GM18507 (cell line): ENCODE measurements at regions not wholly inside any gene's neighbourhood (a gene's known extent, or its start where the extent isn't known, plus 50 kb on each side); places are given as distances from the start of the nearest gene placed in this dataset.

Experiments
- DNase-seq: peaks from one replicate; pipeline ENCODE4 v3.0.0; 2011; ENCODE audit warnings: low read depth; ENCODE audit not compliant: insufficient read length; ENCODE audit errors: extremely low spot score
- FAIRE-seq: peaks from 2 replicates; lab custom pipeline; 2011; peaks lifted over from hg19 to GRCh38; lab: Jason Lieb, UNC

DNA sequence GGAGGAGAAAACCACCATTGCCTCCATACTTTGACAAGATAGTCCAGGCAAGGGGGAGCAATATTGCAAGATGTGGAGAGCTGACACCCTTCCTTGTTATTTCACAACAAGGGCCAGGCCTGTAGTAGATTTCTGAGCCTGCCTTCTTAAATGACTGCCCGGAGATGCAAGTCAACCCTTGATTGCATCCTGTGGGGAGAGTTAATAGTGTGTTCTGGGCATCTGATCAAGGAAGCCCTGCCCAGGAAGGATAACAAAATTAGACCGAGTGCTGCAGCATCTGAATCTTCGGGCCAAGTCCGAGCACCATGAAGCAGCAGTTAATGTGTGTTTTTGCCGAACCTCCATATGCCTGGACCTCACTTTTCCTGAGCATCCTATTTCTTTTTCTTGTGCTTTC is 382.3 kb downstream of the PRDM2 start:
- FAIRE-seq (no peak), DNase-seq (no peak)

DNA sequence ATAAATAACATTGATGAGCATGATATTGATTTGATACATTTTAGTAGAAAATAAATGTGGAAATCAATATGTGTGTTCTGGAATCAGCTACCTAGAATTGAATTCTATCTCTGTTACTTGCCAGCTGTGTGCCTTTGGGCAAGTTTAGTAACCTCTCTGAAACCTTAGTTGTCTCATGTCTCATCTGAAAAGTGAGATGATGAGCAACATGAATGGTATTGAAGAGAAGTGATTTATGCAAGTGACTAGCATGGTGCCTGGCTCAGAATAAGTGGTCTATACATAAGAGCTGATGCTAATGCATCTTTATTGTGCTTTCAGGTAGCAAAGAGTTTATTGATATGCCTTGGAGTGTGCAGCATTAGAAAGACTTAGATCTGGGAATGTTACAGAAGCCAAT is 383.3 kb downstream of the PRDM2 start:
- FAIRE-seq (no peak), DNase-seq (no peak)

DNA sequence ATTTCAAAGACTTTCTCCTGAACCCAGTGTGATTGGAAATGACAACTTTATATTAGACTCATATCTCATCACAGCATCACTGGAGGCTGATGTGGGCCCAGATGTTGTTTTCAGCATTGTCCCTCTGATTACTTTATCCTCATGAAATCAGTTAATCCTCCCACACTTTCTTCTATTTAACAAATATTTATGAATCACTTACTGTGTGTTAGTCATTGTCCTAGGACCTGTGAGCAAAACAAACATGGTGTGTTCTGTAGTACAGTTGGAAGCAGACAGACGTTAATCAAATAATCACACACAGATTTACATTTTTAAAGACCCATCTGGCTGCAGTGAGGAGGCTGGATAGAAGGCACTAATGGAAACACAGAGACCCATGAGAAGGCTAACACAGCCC is 383.7 kb downstream of the PRDM2 start:
- no peak for DNase-seq
- FAIRE-seq: no peak

DNA sequence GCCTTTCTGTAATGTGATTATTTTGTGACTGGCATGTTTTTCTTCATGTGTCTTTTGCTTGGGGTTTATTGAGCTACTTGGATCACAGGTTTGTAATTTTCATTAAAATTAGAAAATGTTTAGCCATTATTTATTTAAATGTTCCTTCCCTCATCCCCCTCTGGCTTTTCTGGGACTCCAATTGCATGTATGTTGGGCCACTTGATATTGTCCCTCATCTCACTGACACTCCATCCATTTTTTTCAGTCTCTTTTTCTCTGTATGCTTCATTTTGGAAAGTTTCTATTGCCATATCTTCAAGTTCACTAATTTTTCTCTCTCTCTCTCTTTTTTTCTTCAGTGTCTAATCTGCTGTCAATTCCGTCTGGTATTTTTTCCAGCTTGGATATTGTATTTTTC is 390.1 kb downstream of the PRDM2 start:
- FAIRE-seq (no peak), DNase-seq (no peak)

DNA sequence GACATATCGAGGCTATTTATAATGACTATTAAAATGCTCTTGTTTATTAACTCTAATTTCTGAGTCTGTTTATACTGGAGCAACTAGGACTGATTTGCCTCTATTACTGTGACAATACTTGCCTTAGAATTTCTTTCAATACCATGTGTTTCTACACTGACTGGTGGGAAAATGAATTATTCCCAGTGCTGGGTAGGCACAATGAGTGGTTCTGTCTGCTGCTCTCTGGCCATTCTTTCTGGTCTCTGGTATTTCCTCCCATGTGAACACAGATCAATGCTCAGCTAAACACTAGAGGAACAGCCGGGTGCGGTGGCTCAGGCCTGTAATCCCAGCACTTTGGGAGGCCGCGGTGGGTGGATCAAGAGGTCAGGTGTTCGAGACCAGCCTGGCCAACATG is 390.5 kb downstream of the PRDM2 start:
- FAIRE-seq: no peak
- DNase-seq: no peak

DNA sequence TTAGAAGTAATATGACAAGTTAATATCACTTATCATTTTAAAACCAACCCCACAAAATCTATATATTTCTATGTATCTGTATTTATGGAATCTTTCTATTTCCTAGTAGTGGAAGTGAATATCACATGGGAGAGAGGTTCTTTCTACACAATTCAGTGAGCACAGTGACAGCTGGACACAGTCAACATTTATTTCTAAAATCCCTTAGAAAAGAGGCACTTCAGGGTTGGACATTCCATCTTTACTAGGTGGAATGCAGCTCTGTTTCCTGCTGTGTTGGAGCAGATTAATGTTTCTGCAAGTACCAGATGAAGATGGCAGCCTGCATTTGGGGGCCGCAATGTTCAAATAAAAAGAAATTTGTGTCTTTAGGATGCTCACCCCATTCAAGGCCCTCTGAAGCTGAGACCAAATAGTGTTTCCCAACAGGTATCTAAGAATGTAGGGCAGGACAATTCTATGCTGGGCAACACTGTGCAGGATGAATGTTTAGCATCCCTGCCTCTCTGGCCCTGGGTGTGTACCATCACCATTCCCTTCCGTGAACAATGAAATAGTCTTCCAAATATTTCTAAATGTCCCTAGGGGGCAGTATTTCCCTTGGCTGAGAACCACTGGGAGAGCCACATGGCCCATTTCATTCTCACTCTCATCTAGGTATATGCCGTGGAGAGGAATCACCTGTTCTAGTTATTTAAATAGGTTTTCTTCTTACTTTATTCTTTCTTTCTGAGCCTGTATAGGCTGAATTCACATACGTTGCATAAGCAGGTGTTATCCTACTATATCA is 394.8 kb downstream of the PRDM2 start:
- DNase-seq (no peak), FAIRE-seq (no peak)

DNA sequence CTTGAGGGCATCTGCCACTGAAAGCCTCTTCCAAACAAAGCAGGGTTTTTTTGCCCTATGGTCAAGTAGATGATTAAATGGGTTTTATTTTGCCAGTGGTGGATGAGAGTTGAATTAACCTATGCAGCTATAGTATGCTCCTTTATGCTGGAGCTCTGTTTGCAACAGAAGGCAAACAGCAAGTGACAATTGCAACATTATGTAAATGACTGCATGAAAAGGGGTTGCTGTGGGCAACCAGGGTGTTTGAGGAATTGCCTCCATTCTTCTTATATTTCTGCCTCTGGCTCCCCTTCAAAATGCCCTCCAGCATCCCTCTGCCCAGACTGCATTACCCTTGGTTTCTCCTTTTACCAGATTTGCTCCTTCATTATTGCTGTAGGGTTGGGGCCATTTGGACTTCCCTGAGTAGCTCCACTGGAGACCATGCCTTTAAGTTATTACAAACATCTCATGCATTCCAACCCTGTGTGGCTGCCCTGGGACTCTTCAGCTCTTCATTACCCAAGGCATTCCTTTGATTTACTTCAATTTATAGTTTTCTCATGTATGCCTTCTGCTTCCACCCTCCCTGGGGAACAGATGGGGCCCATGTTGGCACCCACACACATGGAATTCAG is 398.4 kb downstream of the PRDM2 start:
- DNase-seq (no peak), FAIRE-seq (no peak)

DNA sequence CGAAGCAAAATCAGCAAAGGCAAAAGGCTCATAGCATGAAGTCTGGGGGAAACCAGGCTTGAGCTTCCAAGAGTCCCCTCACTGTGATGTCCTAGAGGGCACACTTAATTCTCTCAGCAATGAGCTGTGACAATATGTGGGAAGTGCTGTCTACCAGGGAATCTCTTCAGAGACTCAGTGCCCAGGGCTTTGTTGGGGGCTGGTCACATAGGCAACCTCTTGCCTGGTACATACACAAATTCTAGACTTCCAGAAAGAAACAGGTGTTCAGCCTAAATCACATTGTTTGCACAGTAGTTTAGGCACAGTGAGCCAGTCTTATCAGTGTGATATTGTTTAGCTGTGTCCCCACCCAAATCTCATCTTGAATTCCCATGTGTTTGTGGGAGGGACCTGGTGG is 400.5 kb downstream of the PRDM2 start:
- FAIRE-seq: no peak
- DNase-seq: no peak

DNA sequence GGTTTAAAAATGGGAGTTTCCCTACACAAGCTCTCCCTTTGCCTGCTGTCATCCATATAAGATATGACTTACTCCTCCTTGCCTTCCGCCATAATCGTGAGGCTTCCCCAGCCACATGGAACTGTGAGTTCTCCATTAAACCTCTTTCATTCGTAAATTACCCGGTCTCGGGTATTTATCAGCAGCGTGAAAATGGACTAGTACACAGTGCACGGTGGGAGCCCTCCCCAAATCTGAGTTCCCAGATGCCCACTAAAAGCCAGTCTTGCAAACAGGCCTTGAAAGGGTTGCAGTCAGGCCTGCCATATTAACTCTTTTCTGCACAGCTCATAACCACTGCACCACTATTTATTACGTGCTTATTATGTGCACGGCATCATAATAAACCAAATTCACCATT is 400.9 kb downstream of the PRDM2 start:
- DNase-seq (no peak), FAIRE-seq (no peak)

DNA sequence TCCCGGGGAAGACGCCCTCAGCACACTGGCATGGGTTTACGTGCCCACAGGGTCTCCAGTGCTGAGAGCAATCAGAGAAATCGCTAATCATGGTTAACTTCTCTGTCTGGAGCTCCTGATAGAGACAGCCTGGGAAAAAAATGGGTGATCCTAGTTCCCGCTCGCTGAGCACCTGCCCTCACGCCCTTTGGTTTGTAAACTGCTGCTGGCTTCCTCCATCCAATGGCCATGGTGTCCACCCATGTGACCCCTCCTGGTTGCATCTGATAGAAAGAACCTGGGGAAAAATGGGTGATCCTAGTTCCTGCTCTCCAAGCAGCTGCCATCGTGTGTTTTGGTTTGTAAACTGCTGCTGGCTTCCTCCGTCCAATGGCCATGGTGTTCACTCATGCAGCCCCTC is 402.2 kb downstream of the PRDM2 start:
- DNase-seq (no peak), FAIRE-seq (no peak)

DNA sequence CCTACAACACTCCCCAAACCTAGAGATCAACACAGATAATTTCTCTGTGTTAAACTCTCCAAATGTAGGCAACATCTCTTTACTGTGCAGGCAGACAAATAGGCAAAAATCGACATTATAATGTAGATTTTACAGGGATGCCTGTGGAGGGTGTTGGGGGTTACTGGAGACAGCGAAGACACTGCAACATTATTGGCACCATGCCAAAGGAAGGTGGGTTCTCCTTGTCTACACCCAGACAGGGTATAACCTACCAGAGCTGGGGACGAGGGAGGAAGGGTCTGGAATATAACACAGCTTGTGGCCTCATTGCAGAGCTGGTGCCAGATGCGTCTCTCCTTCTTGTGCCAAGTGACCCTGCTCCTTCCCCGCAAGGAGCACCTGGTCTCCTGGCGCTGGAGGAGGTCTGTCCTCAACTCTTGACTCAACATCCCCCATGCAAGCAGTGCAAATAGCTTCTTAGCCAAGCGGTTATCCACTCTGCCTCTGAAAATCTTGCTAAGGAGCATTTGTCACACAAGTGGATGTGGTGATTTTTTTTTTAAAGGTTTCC is 404.0 kb downstream of the PRDM2 start:
- DNase-seq (no peak), FAIRE-seq (no peak)

DNA sequence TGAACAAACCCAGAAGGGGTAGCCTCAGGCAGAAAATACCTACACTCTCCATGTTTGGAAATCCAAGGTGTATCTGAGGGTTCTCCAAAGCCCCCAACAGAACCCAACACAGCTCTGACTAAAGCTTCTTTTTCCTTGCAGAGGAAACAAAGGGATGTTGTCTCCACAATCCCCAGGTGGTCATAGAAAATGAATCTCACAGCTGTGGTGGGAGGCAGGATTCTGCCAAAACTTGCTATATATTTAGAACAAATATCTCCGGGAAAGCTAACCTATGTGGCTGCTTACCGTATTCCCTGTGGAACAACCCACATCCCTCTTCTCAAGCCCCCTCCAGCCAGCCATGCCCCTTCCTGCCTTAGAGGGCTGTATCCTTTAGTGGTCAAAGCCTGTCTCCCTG is 406.1 kb downstream of the PRDM2 start:
- FAIRE-seq (no peak), DNase-seq (no peak)

DNA sequence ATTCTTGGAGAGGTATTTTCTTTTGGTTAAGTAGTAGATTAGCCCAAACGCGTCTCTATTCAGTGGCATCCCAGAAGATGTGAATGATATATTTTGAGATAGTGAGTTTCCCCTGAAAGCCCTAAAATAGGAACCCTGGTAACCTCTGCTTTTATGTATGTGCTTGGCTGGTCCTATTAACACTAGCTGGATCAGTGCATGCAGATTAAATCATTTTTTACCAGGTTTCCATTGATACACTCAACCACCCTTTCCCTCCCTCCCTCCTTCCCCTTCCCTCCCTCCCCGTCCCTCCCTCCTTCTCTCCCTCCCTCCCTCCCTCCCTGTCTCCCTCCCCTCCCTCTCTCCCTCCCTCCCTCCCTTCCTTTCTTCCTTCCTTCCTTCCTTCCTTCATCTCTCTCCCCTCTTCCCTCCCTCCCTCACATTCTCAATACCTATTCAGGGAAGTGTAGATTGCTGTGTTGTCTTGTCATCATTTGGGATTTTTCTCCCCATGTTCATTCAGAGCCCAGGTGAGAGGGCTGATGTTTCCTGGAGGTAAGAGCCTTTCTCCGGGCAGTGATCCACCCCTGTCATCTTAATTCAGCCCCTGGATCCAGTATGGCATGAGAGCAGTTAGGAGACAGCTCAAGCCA is 406.8 kb downstream of the PRDM2 start:
- FAIRE-seq (no peak), DNase-seq (no peak)

DNA sequence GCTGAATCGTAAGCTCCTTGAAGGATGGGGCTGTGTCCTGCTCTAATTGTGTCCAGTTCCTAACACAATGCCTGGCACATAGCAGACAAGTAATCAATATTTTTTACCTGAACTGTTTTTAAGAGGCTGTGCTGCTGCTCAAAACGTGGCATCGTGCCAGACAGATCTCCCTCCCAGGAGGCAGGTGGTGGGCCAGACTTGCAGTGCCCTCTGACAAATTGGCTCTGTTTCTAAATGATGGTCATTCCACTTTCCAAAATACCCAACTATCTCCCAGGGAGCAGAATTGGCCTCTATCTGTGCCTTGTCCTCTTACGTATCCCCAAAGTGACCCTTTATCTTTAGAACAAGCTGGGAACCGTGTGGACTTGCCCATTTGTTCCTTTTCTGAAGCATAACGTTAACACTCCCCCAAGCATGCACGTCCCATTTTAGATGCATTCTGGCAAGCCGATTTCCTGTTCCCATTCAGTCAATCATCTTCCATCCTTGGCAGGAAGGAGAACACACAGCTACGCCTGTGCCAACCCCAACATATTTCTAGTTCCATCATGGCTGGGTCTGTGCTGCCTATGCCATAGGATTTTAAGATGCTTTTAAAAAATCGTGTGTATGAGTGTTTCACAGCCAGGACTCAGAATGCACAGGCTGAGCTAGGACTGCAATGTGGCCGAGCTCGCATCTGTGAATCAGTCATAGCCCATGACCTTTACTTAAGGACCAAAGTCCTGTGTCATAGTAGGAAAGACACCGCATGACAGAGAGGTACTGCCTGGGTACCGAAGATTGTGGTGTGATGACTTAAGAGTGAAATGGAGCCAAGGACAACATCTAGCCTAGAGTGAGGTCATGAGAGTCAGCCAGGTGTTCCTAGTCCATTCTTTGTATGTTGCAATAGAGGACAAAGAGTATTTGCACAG is 408.6 kb downstream of the PRDM2 start:
- DNase-seq (no peak), FAIRE-seq (no peak)

DNA sequence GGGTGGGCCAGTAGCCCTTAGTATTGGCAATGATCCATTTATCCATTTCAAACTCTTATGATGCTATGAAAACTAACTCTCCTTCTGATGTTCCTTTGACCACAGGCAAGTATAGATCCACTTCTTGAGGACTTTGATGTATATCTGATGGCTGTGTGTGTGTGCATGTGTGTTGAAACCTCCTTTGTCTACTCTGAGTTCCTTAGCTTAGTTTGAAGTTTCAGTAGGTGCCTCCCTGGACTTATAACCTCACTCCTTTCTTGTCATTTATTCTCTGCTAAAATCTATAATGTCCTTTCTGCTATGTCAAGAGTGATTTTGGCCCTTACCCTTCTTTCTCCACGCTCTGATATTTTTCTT is 409.3 kb downstream of the PRDM2 start:
- FAIRE-seq: no peak
- no peak for DNase-seq

DNA sequence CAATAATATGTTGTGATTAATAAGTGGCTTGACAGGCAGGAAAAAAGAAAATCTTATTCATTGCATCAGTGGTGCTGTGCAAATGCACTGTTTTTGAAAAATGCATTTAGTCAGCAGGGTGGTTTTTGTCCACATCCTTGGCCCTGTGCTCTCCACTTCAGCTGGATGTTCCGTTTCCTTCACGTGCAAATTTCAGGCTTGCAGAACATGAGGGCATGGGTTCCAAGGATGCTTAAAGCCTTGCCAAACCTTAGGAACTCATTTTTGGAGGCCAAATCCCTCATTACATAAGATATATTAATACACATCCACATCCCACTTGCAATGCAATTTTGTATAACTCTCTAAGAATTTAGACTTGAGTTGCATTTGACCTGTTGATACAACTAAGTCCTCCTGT is 410.1 kb downstream of the PRDM2 start:
- FAIRE-seq: no peak
- no peak for DNase-seq

DNA sequence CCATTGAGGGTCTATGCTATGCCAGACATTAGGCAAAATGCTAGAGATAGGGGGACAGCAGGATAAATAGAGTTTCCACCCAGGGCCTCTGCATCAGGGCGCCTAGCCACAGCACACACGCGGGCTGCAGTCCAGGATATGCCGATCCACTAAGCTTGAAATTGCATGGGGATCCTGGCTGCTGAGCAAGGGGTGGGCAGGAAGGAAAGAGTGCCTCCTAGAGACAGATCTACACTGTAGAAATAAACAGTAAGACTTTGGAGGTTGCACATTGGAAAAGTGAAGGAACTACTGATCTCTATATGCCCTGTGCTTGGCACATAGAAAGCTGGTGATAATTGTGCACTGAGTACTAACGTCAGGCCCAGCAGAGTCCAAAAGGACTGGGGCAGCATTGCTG is 411.1 kb downstream of the PRDM2 start:
- DNase-seq (no peak), FAIRE-seq (no peak)

DNA sequence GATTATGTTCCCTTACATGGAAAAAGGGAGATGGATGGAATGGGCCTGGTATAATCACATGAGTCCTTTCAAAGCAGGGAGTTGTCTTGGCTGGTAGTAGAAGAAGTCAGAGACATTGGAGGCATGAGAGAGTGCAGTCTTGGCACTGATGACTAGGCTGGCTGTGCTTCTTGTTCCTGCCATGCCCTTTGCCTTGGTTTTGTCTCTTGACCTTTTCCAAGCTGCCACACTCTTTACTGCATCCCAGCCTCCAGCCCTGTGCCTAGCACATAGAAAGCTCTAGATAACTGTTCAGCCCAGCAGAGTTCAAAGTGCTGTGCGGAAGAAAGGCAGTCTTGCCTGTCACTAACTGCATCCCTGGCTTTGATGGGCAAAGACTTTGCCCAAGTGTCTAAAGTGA is 412.6 kb downstream of the PRDM2 start:
- FAIRE-seq: no peak
- no peak for DNase-seq

DNA sequence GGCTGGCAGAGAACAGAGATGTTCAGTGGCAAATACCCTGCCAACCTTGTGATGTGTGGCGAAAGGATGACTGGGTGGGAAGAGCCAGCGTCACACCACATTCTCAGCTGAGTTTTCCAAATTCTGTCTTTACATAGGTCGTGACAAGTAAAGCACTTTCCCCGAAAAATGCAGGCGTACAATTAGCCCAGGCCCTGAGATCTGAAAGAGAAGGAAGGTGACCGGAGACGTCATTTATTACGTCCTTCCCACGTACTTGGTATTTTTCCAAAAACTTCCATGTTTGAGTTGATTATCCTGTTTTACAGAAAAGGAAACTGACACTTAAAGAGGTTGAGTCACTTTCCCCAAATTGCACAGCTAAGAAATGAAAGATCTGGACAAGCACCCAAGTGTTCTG is 413.3 kb downstream of the PRDM2 start:
- FAIRE-seq (no peak), DNase-seq (no peak)
